Hepatic stellate cell (primary cell): ENCODE measurements at regions not wholly inside any gene's neighbourhood (a gene's known extent, or its start where the extent isn't known, plus 50 kb on each side); places are given as distances from the start of the nearest gene placed in this dataset.

ENCODE experiments used
- DNase-seq: peaks from one replicate; pipeline ENCODE4 v3.0.0; 2011; ENCODE audit warnings: low spot score

DNA sequence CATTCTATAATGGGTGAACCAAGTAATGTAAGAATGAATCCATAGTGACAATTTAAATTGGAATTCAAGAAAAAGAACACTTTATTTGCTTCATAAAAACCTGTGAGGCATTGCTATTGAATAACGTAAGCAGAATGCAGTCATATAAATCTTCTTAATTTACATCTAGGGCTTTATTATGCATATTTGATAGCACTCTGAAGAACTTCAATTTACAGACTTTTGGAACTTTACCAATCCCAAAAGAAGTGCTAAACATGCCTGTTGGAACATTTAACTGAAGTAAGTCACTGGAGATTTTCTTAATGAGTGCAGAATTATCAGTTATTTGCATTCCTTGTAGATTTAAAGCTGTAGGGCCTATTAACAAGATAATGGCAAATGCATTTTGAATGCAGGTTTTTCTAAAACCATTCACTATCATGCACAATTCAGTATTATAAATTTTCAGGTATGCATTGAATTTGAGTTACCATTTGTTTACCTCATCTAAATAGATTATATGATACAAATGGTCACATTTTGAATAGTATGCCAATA, 1181.2 kb downstream of the ARAP2 start:
- DNase-seq = no peak

DNA sequence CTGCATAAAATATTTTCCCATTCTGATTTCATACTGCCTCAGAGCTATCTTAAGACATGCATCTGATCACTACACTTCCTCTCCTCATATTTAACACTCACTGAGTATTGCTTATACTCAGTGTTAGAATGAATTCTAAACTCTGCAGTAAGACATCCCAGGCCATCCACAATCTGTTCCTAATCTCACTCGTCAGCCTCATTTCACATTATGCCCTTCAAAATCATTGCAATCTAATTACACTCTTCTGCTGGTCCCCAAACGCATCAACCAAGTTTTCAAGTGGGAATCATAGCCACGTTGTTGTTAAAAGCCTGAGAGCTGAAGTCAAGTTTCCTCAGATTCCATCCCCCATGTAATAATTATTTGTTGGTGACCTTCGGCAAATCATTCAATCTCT, 1177.9 kb downstream of the ARAP2 start:
- DNase-seq = no peak

DNA sequence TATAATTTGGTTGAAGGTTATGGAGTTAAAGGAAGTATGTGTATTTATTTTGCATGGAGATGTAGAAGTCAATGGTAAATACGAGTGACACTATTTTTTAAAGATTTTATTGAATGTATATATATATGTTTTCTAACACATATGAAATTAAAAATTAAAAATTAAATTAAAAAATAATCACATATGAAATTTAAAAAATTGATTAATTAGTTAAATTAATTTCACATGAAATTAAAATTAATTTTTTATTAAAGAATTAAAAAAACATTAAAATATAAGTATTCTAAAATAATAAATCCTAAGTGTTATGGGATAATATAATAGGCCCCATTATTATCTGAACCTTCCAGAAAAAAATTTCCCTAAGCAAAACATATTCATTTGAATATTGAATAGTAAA, 1163.5 kb downstream of the ARAP2 start:
- no peak for DNase-seq

GRCh38 chr4:35087218-35087617, 1157.1 kb downstream of the ARAP2 start:
- DNase-seq = no peak

- no peak for DNase-seq
Observed at GRCh38 chr4:35100932-35101331, 1143.4 kb downstream of the ARAP2 start.

DNA sequence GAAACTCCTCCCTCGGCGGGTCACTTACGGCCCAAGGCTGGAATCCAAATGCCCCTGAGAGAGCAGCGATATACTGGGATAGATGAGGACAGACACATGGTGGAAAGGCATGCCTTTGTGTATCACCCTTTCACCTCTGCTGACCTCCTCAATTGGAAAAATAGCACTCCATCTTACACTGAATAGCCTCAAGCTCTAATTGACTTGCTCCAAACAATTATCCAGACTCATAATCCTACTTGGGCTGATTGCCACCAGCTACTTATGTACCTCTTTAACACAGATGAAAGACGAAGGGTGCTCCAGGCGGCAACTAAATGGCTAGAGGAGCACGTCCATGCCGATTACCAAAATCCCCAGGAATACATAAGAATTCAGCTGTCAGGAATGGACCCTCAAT, 1142.2 kb downstream of the ARAP2 start:
- DNase-seq = no peak

DNA sequence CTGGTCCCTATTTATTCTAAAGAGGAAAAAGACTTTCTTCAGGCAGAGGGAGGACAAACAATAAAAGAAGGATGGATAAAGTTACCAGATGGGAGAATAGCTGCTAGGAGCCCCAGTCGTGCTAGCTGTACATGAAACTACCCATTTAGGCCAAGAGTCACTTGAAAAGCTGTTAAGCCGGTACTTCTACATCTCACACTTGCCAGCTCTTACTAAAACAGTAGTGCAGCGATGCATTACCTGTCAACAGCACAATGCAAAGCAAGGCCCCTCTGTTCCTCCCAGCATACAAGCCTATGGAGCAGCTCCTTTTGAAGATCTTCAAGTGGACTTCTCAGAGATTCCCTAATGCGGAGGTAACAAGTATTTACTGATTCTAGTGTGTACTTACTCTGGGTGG, 1138.8 kb downstream of the ARAP2 start:
- DNase-seq = no peak

DNA sequence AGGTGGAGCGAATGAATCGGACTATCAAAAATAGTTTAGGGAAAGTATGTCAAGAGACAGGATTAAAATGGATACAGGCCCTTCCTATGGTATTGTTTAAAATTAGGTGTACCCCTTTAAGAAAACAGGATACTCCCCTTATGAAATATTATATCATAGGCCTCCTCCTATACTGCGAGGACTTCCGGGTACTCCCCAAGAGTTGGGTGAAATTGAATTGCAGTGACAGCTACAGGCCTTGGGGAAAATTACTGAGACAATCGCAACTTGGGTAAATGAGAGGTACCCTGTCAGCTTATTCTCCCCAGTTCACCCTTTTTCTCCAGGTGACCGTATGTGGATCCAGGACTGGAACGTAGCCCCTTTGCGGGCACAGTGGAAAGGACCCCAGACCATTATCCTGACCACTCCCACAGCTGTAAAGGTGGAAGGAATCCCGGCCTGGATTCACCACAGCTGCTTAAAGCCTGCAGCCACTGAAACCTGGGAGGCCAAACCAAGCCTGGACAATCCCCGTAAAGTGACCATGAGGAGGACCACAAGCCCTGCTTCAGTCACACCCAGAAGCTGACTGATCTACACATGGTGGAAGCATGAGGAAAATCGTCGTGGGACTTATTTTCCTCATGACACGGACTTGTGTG, 1138.1 kb downstream of the ARAP2 start:
- DNase-seq = no peak

DNA sequence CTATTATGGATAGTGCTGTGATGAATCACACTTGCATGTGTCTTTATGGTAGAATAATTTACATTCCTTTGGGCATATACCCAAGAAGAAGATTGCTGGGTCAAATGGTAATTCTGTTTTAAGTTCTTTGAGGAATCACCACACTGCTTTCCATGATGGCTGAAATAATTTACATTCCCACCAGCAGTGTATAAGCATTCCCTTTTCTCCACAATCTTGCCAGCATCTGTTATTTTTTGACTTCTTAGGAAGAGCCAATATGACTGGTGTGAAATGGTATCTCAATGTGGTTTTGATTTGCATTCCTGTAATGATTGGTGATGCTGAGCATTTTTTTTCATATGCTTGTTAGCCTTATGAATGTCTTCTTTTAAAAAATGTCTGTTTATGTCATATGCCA, 1120.2 kb downstream of the ARAP2 start:
- DNase-seq = no peak

GRCh38 chr4:35125995-35126712, 1118.2 kb downstream of the ARAP2 start:
- no peak for DNase-seq

DNA sequence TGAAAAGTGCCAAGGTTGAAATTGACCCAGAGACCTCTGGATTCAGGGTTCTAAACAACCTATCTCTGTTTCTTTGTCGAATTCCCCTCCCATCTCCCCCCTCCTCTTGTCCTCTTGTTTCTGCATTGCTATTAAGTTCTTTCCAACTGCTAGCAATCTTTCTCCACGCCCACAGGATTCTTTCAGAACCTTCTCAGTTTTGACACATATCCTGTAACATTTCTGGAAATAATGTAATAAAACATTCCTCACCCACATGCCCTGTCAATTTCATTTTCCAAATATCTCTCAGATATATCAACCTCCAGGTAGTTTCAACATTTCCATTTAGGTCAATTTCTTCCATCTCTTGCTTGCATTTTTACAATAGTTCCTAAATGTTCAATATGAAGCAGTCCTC, 1105.9 kb downstream of the ARAP2 start:
- DNase-seq = no peak

- DNase-seq = no peak
Observed at GRCh38 chr4:35147761-35148160, 1096.6 kb downstream of the ARAP2 start.

- no peak for DNase-seq
Observed at GRCh38 chr4:35151816-35152572, 1092.3 kb downstream of the ARAP2 start.

DNA sequence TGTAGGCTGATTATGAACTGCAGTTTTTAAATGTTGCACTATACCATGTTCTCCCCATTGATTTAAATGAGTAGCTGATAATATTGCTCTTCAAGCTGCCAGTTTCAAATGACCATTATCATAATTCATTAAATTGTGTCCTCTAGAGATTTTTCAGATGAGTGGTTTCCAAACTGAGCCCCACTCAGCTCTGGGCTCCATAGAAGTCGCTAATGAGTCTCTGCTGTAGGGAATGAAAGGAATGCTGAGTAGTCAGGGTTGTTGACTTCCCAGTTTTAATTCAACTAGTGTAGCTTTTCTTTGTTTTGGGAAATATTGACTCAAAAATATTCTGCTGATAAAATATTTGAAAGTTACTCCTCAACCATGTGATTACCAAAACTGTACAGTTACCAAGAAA, 1081.1 kb downstream of the ARAP2 start:
- DNase-seq = no peak

- DNase-seq = no peak
Observed at GRCh38 chr4:35164063-35164462, 1080.3 kb downstream of the ARAP2 start.

DNA sequence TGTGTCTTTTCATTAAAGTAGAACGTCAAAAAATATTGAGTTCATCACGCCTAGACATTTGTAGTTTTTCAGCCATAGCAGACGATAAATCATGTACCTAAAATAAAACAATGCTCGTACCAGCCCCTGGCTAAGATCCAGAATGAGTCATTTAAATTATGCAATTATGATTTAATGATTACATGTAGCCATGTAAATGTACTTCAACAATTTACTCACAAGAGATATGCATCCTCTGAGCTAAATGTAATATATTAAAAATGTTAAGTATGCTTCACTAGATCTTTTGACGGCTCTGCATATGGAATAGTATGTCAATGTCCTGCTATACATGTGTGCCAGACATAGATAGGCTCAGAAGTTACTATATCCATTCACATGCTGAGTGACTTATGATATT, 1077.8 kb downstream of the ARAP2 start:
- no peak for DNase-seq

GRCh38 chr4:35167385-35167784, 1076.9 kb downstream of the ARAP2 start:
- DNase-seq = no peak

DNA sequence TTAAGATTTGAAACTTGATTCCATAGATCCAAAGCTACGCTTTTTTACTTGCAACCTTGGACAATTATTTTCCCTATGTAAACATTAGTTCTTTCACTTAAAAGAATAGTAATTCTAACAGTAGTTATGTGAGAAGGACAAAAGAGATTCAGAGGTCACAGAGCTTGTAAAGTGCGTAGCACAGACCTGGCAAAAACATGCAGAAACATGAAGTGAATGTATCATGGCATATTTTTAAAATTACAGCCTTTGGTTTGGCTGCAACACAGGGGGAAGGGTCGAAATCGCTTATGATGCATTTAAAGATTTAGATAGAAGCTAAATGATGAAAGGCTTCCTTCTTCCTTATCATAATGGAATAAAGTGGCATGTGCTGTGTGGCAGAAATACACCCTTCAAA, 1068.8 kb downstream of the ARAP2 start:
- DNase-seq = no peak

DNA sequence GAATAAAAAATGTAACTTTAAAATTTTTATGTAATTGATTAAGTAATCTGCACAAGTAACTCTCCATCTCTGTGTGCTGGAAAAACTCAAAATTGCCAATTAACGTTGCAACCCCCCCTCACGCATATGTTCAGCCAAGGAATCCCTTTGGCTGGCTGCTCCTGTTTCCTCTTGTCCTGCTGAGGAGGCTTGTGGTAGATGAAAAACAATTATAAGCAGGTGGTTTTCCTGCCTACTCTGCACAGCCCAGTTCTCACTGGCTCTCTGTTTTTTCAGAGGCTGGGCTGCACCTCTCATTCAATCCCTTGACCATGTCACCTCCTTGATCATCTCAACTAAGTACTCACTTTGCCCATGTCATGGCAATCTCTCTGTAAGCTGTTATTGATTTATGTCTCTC, 1068.4 kb downstream of the ARAP2 start:
- no peak for DNase-seq

GRCh38 chr4:35182451-35182850, 1061.9 kb downstream of the ARAP2 start:
- DNase-seq = no peak

DNA sequence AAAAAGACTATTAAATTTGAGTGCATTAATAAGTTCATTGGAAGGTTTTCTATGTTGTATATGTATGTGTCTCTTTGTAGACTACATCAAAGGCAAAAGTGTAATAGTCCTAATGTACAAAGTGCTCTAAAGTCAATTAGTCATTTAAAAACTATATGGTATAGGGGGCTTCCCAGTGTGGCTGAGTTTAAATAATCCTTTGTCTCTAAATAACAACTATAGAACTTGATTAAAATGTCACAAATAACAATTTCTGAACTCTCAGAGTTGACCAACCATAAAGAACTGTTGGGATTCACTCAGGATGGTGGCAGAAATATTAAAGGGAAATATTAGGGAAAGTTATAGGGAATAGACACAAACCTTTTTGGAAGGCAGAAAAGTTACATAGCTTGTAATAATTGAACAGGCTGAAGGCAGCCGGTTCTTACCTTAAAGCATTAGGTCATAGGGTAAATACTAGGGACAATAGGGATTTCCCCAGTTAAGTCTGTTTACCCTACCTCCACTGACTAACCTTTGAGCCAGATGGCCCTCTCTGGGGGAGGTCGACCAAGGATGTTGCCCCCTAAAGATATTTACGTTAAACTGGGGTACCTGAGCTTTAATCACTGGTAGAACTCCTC, 1054.2 kb downstream of the ARAP2 start:
- DNase-seq = no peak

DNA sequence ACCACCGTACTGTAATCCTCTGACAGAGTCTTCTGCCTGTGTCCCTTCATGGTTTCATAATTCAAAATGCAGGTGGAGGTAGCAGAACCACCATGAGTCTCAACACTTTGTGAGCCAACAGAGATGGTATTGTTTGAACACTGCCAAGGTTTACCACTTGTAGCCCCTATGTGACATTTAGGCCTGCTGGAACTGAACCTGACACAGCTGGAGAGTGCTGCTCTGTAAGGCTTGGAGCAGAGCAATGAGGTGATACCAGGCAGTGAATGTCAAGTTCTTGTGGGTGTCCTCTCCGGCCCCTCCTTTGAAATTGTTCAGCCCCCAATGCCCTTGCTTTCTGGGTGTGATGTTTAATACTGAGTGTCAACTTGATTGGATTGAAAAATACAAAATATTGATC, 1042.9 kb downstream of the ARAP2 start:
- no peak for DNase-seq

GRCh38 chr4:35216636-35217035, 1027.7 kb downstream of the ARAP2 start:
- no peak for DNase-seq
